GM12878 (cell line): ENCODE measurements at regions not wholly inside any gene's neighbourhood (a gene's known extent, or its start where the extent isn't known, plus 50 kb on each side); places are given as distances from the start of the nearest gene placed in this dataset.
"Not testable (repeated sequence)": the region's sequence is repeated elsewhere in the genome, so short reads cannot be mapped to it uniquely, and the experiment has no call there.

Source experiments
- ATAC-seq: fragments of 200-7000 bp; cut with Tn5 transposase; 3 replicates; pipeline ENCODE4 v1.9.1; 2020; ENCODE audit warnings: mild to moderate bottlenecking, moderate library complexity
- BruUV-seq: library from RNA; stranded (reverse); fragments of 400-500 nt; replicated peaks from 2 replicates; lab custom pipeline; 2021; lab: Mats Ljungman, UMichigan
- CTCF ChIA-PET: fragments of 300-600 bp; sonication (Branson Sonifier 250); formaldehyde crosslinking; extraction: SDS; loops from one replicate; lab custom pipeline; 2021; ENCODE audit warnings: inconsistent platforms; lab: Yijun Ruan, JAX
- POLR2A ChIA-PET: fragments of 350-600 bp; formaldehyde crosslinking; extraction: SDS; loops from one replicate; lab custom pipeline; 2021; ENCODE audit warnings: inconsistent platforms; lab: Charles Lee
- RAD21 ChIA-PET: fragments of 300-600 bp; sonication (Branson Sonifier 250); formaldehyde crosslinking; loops from one replicate; lab custom pipeline; 2023; ENCODE audit warnings: antibody characterized with exemption; ENCODE audit not compliant: unreplicated experiment; lab: Charles Lee
- SMC1A ChIA-PET: fragments of 300-600 bp; sonication (Branson Sonifier 250); formaldehyde crosslinking; loops from one replicate; lab custom pipeline; 2023; ENCODE audit not compliant: unreplicated experiment, uncharacterized antibody; lab: Charles Lee
- DNase-seq: peaks from one replicate; pipeline ENCODE4 v3.0.0-alpha.2; 2011; ENCODE audit warnings: low read depth, low spot score
- FAIRE-seq: peaks from 3 replicates; lab custom pipeline; 2011; peaks lifted over from hg19 to GRCh38; lab: Jason Lieb, UNC
- H2AFZ ChIP-seq: 2 replicates; pipeline ENCODE4 v1.6.0; 2011; ENCODE audit warnings: low read depth, low read length, control low read depth; ENCODE audit not compliant: control insufficient read depth
- H3K27ac ChIP-seq: 2 replicates; pipeline ENCODE4 v1.5.1; 2011; ENCODE audit warnings: control low read depth; ENCODE audit not compliant: control insufficient read depth, insufficient read depth
- H3K27me3 ChIP-seq, 2 experiments: replicated peaks in 1 of 2; 2 replicates each; pipeline versions ENCODE4 v1.6.0 to v1.6.1; 2011; ENCODE audit warnings: low read length in 1 of 2; ENCODE audit not compliant: control insufficient read depth in 2 of 2, insufficient read depth in 2 of 2
- H3K36me3 ChIP-seq, 2 experiments: 2 replicates each; pipeline ENCODE4 v1.5.1; 2011; ENCODE audit warnings: low read length in 1 of 2; ENCODE audit not compliant: control insufficient read depth in 2 of 2, insufficient read depth in 2 of 2
- H3K4me1 ChIP-seq: 2 replicates; pipeline ENCODE4 v1.6.1; 2011; ENCODE audit warnings: mild to moderate bottlenecking, low read length, moderate library complexity, mixed read lengths; ENCODE audit not compliant: control insufficient read depth, insufficient read depth
- H3K4me2 ChIP-seq: 2 replicates; pipeline ENCODE4 v1.6.0; 2011; ENCODE audit warnings: control low read depth; ENCODE audit not compliant: control insufficient read depth, insufficient read depth
- H3K4me3 ChIP-seq: fragments of 200-600 bp; sonication (generic); 2 replicates; pipeline ENCODE4 v1.5.1; 2016
- H3K79me2 ChIP-seq: 2 replicates; pipeline ENCODE4 v1.6.0; 2011; ENCODE audit warnings: low read length; ENCODE audit not compliant: control insufficient read depth, insufficient read depth
- H3K9ac ChIP-seq: 2 replicates; pipeline ENCODE4 v1.8.0; 2011; ENCODE audit warnings: low read length, control low read depth, mixed read lengths; ENCODE audit not compliant: control insufficient read depth, insufficient read depth
- H3K9me3 ChIP-seq: replicated peaks from 3 replicates; pipeline ENCODE4 v1.5.1; 2011; ENCODE audit warnings: mild to moderate bottlenecking, low read length; ENCODE audit not compliant: control insufficient read depth, insufficient read depth
- H4K20me1 ChIP-seq: 2 replicates; pipeline ENCODE4 v1.6.0; 2011; ENCODE audit not compliant: control insufficient read depth, insufficient read depth
- ASH2L ChIP-seq: fragments of 300-600, 200-600 bp; sonication (generic); IDR thresholded peaks from 2 replicates; pipeline ENCODE4 v1.6.1; 2017; ENCODE audit warnings: low read depth, mild to moderate bottlenecking, borderline replicate concordance
- ETV6 ChIP-seq, 2 experiments: fragments of 450-650 bp in 1 of 2; IDR thresholded peaks in 1 of 2; conservative IDR thresholded peaks in 1 of 2; 2 replicates each; pipeline ENCODE4 v1.6.1; 2014; ENCODE audit warnings: antibody characterized with exemption in 1 of 2, borderline replicate concordance in 1 of 2, low read depth in 1 of 2, mild to moderate bottlenecking in 1 of 2, moderate library complexity in 1 of 2
- HDGF ChIP-seq: fragments of 450-650 bp; IDR thresholded peaks from 2 replicates; pipeline ENCODE4 v1.6.1; 2016; ENCODE audit warnings: antibody characterized with exemption
- IKZF2 ChIP-seq, 2 experiments: fragments of 450-650 bp; IDR thresholded peaks; 2 replicates each; pipeline ENCODE4 v1.6.1; 2017; ENCODE audit warnings: mild to moderate bottlenecking in 2 of 2, moderate library complexity in 2 of 2
- SREBF1 ChIP-seq: IDR thresholded peaks from 2 replicates; pipeline ENCODE4 v1.6.1; 2012; ENCODE audit warnings: mild to moderate bottlenecking, low read length
- TCF7 ChIP-seq: IDR thresholded peaks from 2 replicates; pipeline ENCODE4 v1.6.1; 2014; ENCODE audit warnings: antibody characterized with exemption, borderline replicate concordance
- ZZZ3 ChIP-seq: IDR thresholded peaks from 2 replicates; pipeline ENCODE4 v1.6.1; 2011; ENCODE audit warnings: low read depth; ENCODE audit not compliant: control insufficient read depth, insufficient read length
- WGBS: methylation state at CpG from one replicate; pipeline ENCODE4 v1.1.6; 2016; ENCODE audit warnings: low lambda C conversion rate; ENCODE audit not compliant: insufficient replicate concordance, insufficient coverage; ENCODE audit errors: missing lambda C conversion rate; 5-methylcytosine and 5-hydroxymethylcytosine counted together
- in situ Hi-C: fragments of 300-500 bp; cut with MboI; formaldehyde crosslinking; loops from 9 replicates; pipeline ENCODE4 v1.14.3; 2018; ENCODE audit warnings: mixed read lengths
- intact Hi-C: fragments of 100-400 bp; cut with micrococcal nuclease; formaldehyde crosslinking; loops from one replicate; pipeline ENCODE4 v1.14.2; 2022; ENCODE audit not compliant: unreplicated experiment
- TF ChIP-seq, protein P1 (sequence below): fragments of 450-650 bp; IDR thresholded peaks from 2 replicates; pipeline ENCODE4 v1.6.1; 2017; ENCODE audit warnings: mild to moderate bottlenecking, low read depth, inconsistent platforms; ENCODE audit not compliant: poor library complexity, severe bottlenecking
- TF ChIP-seq, protein P2 (sequence below): fragments of 450-650 bp; conservative IDR thresholded peaks from 2 replicates; pipeline ENCODE4 v1.6.1; 2017; ENCODE audit warnings: mild to moderate bottlenecking, moderate library complexity
- TF ChIP-seq, protein P3 (sequence below): IDR thresholded peaks from 2 replicates; pipeline ENCODE4 v1.6.1; 2012; ENCODE audit warnings: low read depth, low read length, improper control_type of control experiment
- TF ChIP-seq, protein P4 (sequence below): IDR thresholded peaks from 2 replicates; pipeline ENCODE4 v1.6.1; 2011; ENCODE audit warnings: mild to moderate bottlenecking, low read depth, low read length, moderate library complexity; ENCODE audit not compliant: insufficient replicate concordance

GRCh38 chr7:37552439-37552838 lies 103.8 kb upstream of the ELMO1 start:
- H3K4me1 ChIP-seq, H3K79me2 ChIP-seq, BruUV-seq, H3K27me3 ChIP-seq, H3K9ac ChIP-seq, H3K4me2 ChIP-seq, H3K9me3 ChIP-seq, FAIRE-seq, DNase-seq, H4K20me1 ChIP-seq, POLR2A ChIA-PET, H2AFZ ChIP-seq, H3K4me3 ChIP-seq, CTCF ChIA-PET, ATAC-seq, intact Hi-C loops, H3K36me3 ChIP-seq, RAD21 ChIA-PET, H3K27ac ChIP-seq, in situ Hi-C loops: not testable (repeated sequence)
- SMC1A ChIA-PET, result interaction anchor here (1.0 to 1.9 kb wide), 2 partner anchors 9 to 25 kb away, joined by 3 to 5 read pairs; no protein-coding TSS in a partner anchor
- WGBS, result 4% methylated on average over 2 of the region's 2 CpGs

DNA sequence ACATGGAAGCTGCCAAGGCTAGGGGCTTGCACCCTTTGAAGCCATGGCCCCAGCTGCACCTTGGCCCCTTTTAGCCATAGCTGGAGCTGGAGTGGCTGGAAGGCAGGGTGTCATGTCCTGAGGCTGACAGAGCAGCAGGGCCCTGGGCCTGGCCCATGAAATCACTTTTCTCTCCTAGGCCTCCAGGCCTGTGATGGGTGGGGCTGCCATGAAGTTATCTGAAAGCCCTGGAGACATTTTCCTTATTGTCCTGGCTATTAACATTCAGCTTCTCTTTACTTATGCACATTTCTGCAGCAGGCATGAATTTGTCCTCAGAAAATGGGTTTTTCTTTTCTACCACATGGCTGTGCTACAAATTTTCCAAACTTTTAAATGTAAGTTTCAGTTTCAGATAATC lies 106.9 kb upstream of the ELMO1 start:
- H3K4me1 ChIP-seq, result no peaks in the 10 kb centered on the region
- ATAC-seq, result no peak
- intact Hi-C loops (no loop called here), in situ Hi-C loops (no loop called here)
- ChIA-PET SMC1A (no interaction called here), POLR2A (no interaction called here), RAD21 (no interaction called here), CTCF (no interaction called here)
- no peaks in the 10 kb centered on the region for H4K20me1 ChIP-seq
- no peak overlapping the region for H3K4me2 ChIP-seq
- H3K4me3 ChIP-seq, result no peak overlapping the region
- H3K27ac ChIP-seq, result no peak overlapping the region
- no peak for FAIRE-seq
- no peak overlapping the region for H2AFZ ChIP-seq
- no peaks in the 10 kb centered on the region for H3K36me3 ChIP-seq
- BruUV-seq, result no TSS peak
- H3K79me2 ChIP-seq, result no peaks in the 10 kb centered on the region
- no peaks in the 10 kb centered on the region; a peak in 1 of 4 replicates for H3K27me3 ChIP-seq
- DNase-seq, result no peak
- H3K9me3 ChIP-seq, result peaks cover 4% of the 10 kb centered on the region; the same call in 1 of the 3 replicates
- no peak overlapping the region for H3K9ac ChIP-seq
- no peak for TF ChIP-seq HDGF
- TF ChIP-seq, protein P1, sequence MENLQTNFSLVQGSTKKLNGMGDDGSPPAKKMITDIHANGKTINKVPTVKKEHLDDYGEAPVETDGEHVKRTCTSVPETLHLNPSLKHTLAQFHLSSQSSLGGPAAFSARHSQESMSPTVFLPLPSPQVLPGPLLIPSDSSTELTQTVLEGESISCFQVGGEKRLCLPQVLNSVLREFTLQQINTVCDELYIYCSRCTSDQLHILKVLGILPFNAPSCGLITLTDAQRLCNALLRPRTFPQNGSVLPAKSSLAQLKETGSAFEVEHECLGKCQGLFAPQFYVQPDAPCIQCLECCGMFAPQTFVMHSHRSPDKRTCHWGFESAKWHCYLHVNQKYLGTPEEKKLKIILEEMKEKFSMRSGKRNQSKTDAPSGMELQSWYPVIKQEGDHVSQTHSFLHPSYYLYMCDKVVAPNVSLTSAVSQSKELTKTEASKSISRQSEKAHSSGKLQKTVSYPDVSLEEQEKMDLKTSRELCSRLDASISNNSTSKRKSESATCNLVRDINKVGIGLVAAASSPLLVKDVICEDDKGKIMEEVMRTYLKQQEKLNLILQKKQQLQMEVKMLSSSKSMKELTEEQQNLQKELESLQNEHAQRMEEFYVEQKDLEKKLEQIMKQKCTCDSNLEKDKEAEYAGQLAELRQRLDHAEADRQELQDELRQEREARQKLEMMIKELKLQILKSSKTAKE, result no peak
- no peak for TF ChIP-seq SREBF1
- TF ChIP-seq TCF7, result no peak
- no peak for TF ChIP-seq IKZF2 (IDR thresholded peaks at IDR 0.05)
- TF ChIP-seq ASH2L, result no peak
- TF ChIP-seq, protein P2, sequence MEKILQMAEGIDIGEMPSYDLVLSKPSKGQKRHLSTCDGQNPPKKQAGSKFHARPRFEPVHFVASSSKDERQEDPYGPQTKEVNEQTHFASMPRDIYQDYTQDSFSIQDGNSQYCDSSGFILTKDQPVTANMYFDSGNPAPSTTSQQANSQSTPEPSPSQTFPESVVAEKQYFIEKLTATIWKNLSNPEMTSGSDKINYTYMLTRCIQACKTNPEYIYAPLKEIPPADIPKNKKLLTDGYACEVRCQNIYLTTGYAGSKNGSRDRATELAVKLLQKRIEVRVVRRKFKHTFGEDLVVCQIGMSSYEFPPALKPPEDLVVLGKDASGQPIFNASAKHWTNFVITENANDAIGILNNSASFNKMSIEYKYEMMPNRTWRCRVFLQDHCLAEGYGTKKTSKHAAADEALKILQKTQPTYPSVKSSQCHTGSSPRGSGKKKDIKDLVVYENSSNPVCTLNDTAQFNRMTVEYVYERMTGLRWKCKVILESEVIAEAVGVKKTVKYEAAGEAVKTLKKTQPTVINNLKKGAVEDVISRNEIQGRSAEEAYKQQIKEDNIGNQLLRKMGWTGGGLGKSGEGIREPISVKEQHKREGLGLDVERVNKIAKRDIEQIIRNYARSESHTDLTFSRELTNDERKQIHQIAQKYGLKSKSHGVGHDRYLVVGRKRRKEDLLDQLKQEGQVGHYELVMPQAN, result no peak
- no peak for TF ChIP-seq ZZZ3
- TF ChIP-seq, protein P3, sequence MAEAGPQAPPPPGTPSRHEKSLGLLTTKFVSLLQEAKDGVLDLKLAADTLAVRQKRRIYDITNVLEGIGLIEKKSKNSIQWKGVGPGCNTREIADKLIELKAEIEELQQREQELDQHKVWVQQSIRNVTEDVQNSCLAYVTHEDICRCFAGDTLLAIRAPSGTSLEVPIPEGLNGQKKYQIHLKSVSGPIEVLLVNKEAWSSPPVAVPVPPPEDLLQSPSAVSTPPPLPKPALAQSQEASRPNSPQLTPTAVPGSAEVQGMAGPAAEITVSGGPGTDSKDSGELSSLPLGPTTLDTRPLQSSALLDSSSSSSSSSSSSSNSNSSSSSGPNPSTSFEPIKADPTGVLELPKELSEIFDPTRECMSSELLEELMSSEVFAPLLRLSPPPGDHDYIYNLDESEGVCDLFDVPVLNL, result no peak
- TF ChIP-seq, protein P4, sequence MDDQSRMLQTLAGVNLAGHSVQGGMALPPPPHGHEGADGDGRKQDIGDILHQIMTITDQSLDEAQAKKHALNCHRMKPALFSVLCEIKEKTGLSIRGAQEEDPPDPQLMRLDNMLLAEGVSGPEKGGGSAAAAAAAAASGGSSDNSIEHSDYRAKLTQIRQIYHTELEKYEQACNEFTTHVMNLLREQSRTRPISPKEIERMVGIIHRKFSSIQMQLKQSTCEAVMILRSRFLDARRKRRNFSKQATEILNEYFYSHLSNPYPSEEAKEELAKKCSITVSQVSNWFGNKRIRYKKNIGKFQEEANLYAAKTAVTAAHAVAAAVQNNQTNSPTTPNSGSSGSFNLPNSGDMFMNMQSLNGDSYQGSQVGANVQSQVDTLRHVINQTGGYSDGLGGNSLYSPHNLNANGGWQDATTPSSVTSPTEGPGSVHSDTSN, result no peak
- TF ChIP-seq ETV6 (conservative IDR thresholded peaks at IDR 0.05 in 1 of 2, IDR thresholded peaks at IDR 0.05 in 1 of 2; ENCODE audit: borderline replicate concordance in 1 of 2, low read depth in 1 of 2), result no peak
